ENCODE measurements at regions not wholly inside any gene's neighbourhood (a gene's known extent, or its start where the extent isn't known, plus 50 kb on each side); places are given as distances from the start of the nearest gene placed in this dataset.

DNA sequence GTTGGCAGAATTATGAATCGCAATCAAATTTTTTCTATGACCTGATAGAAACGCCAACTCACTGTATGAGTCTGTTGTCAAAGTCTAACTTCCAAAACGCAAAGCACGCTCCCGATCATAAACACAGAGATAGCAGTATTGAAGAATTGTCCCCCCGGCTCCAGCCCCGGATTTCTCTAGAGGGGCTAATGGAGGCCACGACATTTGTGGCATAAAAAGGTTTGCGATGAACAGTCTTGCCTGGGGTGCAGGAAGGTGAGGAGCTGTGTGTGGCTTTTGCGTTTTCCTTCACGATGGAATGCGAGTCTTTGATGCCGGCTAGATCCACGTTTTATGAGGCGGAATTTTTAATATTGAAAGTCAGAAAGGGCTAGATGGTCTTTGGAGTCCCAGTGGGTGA is 183.0 kb downstream of the CRLF2 start (continued):
- TF ChIP-seq HES1 (IDR thresholded peaks at IDR 0.05; ENCODE audit: low read depth) (no peak), SMAD3 (CRISPR knock-in tag; conservative IDR thresholded peaks at IDR 0.05) (no peak), PURB (CRISPR knock-in tag; IDR thresholded peaks at IDR 0.05; ENCODE audit: low read depth) (no peak)
- TF ChIP-seq, protein P1, sequence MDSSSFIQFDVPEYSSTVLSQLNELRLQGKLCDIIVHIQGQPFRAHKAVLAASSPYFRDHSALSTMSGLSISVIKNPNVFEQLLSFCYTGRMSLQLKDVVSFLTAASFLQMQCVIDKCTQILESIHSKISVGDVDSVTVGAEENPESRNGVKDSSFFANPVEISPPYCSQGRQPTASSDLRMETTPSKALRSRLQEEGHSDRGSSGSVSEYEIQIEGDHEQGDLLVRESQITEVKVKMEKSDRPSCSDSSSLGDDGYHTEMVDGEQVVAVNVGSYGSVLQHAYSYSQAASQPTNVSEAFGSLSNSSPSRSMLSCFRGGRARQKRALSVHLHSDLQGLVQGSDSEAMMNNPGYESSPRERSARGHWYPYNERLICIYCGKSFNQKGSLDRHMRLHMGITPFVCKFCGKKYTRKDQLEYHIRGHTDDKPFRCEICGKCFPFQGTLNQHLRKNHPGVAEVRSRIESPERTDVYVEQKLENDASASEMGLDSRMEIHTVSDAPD (CRISPR knock-in tag; IDR thresholded peaks at IDR 0.05), result no peak

DNA sequence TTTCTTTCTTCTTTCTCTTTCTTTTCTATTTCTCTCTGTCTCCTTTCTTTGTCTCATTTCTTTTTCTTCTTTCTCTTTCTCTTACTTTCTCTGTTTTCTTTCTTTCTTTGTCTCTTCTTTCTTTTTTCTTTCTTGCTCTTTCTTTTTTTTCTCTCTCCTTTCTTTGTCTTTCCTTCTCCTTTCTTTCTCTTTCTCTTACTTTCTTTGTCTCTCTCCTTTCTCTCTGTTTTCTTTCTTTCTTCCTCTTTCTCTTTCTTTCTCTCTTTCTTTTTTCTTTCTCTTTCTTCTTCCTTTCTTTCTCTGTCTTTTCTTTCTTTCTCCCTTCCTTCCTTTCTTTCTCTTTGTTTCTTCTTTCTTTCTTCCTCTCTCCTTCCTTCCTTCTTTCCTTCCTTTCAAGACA is 184.8 kb downstream of the CRLF2 start:
- H3K4me3 ChIP-seq, result no peak overlapping the region
- no peaks in the 10 kb centered on the region for H3K9me1 ChIP-seq (ENCODE audit: control insufficient read depth, insufficient read depth, low read length)
- peaks cover 3 to 25% of the 10 kb centered on the region in 2 experiments; a peak in 3 of 5 replicates for H3K27me3 ChIP-seq (ENCODE audit: control insufficient read depth in 2 of 2, insufficient read depth in 2 of 2, low read length in 2 of 2)
- ChIA-PET POLR2A (no interaction called here), CTCF (ENCODE audit: low intra/inter-chr PET ratio) (no interaction called here)
- H3K79me2 ChIP-seq (ENCODE audit: control insufficient read depth, insufficient read depth, low read length), result no peaks in the 10 kb centered on the region
- no peaks in the 10 kb centered on the region for H3K9me3 ChIP-seq (replicated peaks; ENCODE audit: control insufficient read depth, insufficient read depth, low read depth, low read length)
- DNase-seq (ENCODE audit: extremely low read depth in 1 of 4, low spot score in 3 of 4) (no peak), ATAC-seq (no peak), FAIRE-seq (no peak)
- no peak overlapping the region for H3K4me2 ChIP-seq (ENCODE audit: insufficient read depth, low read length)
- H2AFZ ChIP-seq (ENCODE audit: low read depth, low read length), result no peak overlapping the region
- no peak overlapping the region for H3K27ac ChIP-seq (ENCODE audit: extremely low read depth, low read depth, low read length)
- no peaks in the 10 kb centered on the region for H3K4me1 ChIP-seq (replicated peaks in 1 of 2; ENCODE audit: control insufficient read depth in 2 of 2, insufficient read depth in 2 of 2, low read length in 2 of 2)
- in situ Hi-C loops (cut with MboI) (no loop called here), intact Hi-C loops (cut with micrococcal nuclease) (no loop called here)
- TF ChIP-seq, protein P2, sequence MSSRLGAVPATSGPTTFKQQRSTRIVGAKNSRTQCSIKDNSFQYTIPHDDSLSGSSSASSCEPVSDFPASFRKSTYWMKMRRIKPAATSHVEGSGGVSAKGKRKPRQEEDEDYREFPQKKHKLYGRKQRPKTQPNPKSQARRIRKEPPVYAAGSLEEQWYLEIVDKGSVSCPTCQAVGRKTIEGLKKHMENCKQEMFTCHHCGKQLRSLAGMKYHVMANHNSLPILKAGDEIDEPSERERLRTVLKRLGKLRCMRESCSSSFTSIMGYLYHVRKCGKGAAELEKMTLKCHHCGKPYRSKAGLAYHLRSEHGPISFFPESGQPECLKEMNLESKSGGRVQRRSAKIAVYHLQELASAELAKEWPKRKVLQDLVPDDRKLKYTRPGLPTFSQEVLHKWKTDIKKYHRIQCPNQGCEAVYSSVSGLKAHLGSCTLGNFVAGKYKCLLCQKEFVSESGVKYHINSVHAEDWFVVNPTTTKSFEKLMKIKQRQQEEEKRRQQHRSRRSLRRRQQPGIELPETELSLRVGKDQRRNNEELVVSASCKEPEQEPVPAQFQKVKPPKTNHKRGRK (tag; IDR thresholded peaks at IDR 0.05), result peak; percentile 87
- TF ChIP-seq ZFX (CRISPR knock-in tag; IDR thresholded peaks at IDR 0.05), result no peak
- BruUV-seq (replicated peaks), result no TSS peak
- no peak overlapping the region for H3K9ac ChIP-seq (ENCODE audit: insufficient read depth in 1 of 2, low read depth in 2 of 2, low read length in 2 of 2)
- H4K20me1 ChIP-seq (replicated peaks; ENCODE audit: control insufficient read depth, insufficient read depth, low read length), result no peaks in the 10 kb centered on the region
- H3K36me3 ChIP-seq (ENCODE audit: control insufficient read depth, insufficient read depth, low read length), result no peaks in the 10 kb centered on the region
